Osteoblast (primary cell): ENCODE measurements at regions not wholly inside any gene's neighbourhood (a gene's known extent, or its start where the extent isn't known, plus 50 kb on each side); places are given as distances from the start of the nearest gene placed in this dataset.
"Not testable (repeated sequence)": the region's sequence is repeated elsewhere in the genome, so short reads cannot be mapped to it uniquely, and the experiment has no call there.

ENCODE experiments used
- DNase-seq: peaks from one replicate; pipeline ENCODE4 v3.0.0; 2011; ENCODE audit warnings: low spot score, mixed read lengths; ENCODE audit not compliant: insufficient read length; ENCODE audit errors: missing footprints
- H2AFZ ChIP-seq: 2 replicates; pipeline ENCODE4 v1.6.0; 2011; ENCODE audit warnings: mild to moderate bottlenecking, low read length
- H3K27ac ChIP-seq: 2 replicates; pipeline ENCODE4 v1.5.1; 2011; ENCODE audit warnings: mild to moderate bottlenecking, low read depth, low read length, moderate library complexity
- H3K27me3 ChIP-seq: 2 replicates; pipeline ENCODE4 v1.6.0; 2012; ENCODE audit warnings: mild to moderate bottlenecking, control low read depth, inconsistent platforms, low read length, moderate library complexity; ENCODE audit not compliant: insufficient read depth
- H3K36me3 ChIP-seq: 2 replicates; pipeline ENCODE4 v1.5.1; 2011; ENCODE audit warnings: mild to moderate bottlenecking, low read length, control low read depth, moderate library complexity; ENCODE audit not compliant: insufficient read depth
- H3K4me1 ChIP-seq: 2 replicates; pipeline ENCODE4 v1.5.1; 2011; ENCODE audit warnings: mild to moderate bottlenecking, low read length, control low read depth, moderate library complexity; ENCODE audit not compliant: insufficient read depth
- H3K4me2 ChIP-seq: 2 replicates; pipeline ENCODE4 v1.6.0; 2011; ENCODE audit warnings: mild to moderate bottlenecking, low read length; ENCODE audit not compliant: insufficient read depth
- H3K4me3 ChIP-seq: fragments of 200-600 bp; sonication (generic); 3 replicates; pipeline ENCODE4 v1.5.1; 2012; ENCODE audit warnings: mild to moderate bottlenecking, low read length, inconsistent platforms; ENCODE audit not compliant: insufficient read depth
- H3K79me2 ChIP-seq: 2 replicates; pipeline ENCODE4 v1.6.0; 2012; ENCODE audit warnings: mild to moderate bottlenecking, low read length, control low read depth, inconsistent platforms; ENCODE audit not compliant: insufficient read depth
- H3K9me3 ChIP-seq: 2 replicates; pipeline ENCODE4 v1.5.1; 2011; ENCODE audit warnings: low read depth, low read length, control low read depth
- H4K20me1 ChIP-seq: 2 replicates; pipeline ENCODE4 v1.6.0; 2012; ENCODE audit warnings: mild to moderate bottlenecking, low read length, control low read depth; ENCODE audit not compliant: insufficient read depth
- TF ChIP-seq, protein P1 (sequence below): IDR thresholded peaks from 2 replicates; pipeline ENCODE4 v1.5.1; 2011; ENCODE audit warnings: mild to moderate bottlenecking, low read depth, low read length, moderate library complexity; ENCODE audit errors: extremely low read depth

DNA sequence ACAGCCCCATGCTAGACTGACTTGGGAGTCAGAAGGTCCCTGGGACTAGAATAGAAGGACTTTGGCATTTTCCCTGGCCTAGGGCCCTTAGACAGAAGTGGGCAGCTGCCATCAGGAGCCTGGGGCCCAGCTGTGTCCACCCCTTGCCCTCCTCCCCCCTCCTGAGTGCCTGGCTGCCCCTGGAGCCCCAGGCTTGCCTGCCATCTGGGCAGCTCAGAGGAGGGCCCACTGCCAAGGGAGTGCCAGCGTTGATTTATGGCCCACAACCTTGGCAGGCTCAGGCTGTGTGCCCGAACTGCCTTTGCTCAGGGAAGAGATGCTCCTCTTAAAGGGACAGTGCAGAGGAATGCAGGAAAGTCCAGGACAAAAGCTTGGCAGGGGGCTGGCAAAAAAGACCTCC lies 439.1 kb downstream of the SPATA31A7 start:
- H4K20me1 ChIP-seq, H3K4me1 ChIP-seq, H2AFZ ChIP-seq, H3K4me3 ChIP-seq, H3K9me3 ChIP-seq, H3K79me2 ChIP-seq, H3K36me3 ChIP-seq, H3K27me3 ChIP-seq, H3K27ac ChIP-seq, DNase-seq, H3K4me2 ChIP-seq: not testable (repeated sequence)

DNA sequence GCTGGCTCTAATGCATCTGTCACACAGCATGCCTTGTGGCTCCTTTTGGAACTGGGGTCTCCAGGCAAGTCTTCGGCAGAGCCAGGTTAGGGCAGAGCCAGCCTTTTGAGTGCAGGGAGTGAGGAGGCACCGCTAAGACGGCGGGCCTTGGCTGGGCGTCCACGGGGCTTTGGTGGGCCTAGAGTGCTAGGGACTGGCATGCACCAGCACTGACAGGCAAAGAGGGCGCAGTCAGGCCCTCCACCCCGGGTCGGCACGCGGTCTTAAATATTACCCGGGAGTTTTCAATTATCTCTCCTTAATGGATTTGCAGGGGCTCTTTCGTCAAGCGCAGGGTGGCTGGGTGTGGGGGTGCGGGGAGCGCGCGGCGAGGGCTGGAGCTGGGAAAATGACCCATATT lies 444.4 kb downstream of the SPATA31A7 start:
- no peaks in the 10 kb centered on the region for H3K4me1 ChIP-seq
- no peaks in the 10 kb centered on the region for H3K9me3 ChIP-seq
- no peaks in the 10 kb centered on the region for H3K27me3 ChIP-seq
- H3K27ac ChIP-seq, result no peak overlapping the region
- no peaks in the 10 kb centered on the region for H3K79me2 ChIP-seq
- H3K36me3 ChIP-seq, result no peaks in the 10 kb centered on the region
- no peak overlapping the region for H2AFZ ChIP-seq
- H3K4me2 ChIP-seq, result no peak overlapping the region
- no peaks in the 10 kb centered on the region for H4K20me1 ChIP-seq
- no peak overlapping the region for H3K4me3 ChIP-seq
- DNase-seq, result no peak
- TF ChIP-seq, protein P1, sequence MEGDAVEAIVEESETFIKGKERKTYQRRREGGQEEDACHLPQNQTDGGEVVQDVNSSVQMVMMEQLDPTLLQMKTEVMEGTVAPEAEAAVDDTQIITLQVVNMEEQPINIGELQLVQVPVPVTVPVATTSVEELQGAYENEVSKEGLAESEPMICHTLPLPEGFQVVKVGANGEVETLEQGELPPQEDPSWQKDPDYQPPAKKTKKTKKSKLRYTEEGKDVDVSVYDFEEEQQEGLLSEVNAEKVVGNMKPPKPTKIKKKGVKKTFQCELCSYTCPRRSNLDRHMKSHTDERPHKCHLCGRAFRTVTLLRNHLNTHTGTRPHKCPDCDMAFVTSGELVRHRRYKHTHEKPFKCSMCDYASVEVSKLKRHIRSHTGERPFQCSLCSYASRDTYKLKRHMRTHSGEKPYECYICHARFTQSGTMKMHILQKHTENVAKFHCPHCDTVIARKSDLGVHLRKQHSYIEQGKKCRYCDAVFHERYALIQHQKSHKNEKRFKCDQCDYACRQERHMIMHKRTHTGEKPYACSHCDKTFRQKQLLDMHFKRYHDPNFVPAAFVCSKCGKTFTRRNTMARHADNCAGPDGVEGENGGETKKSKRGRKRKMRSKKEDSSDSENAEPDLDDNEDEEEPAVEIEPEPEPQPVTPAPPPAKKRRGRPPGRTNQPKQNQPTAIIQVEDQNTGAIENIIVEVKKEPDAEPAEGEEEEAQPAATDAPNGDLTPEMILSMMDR, result no peak

DNA sequence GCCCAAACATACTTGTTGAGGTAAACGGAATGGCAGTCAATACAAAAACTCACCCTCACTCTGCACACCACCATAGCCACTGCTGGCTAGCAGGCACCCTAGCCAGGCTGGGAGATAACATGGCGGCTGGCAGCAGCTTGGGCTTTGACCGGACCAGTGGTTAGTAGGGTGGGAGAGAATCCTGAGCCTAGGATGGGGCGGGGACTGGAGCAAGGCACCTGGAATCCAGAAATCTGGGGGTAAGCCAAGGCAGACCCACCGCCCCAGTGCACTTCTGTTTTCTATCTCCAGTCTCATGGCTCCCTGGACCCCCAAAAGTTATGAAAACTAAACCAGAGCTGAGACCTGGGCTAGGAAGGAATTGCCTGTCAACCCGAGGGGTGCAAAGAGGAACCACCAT lies 474.4 kb downstream of the SPATA31A7 start:
- not testable (repeated sequence) for H3K4me1 ChIP-seq, H3K36me3 ChIP-seq, H3K4me2 ChIP-seq, H2AFZ ChIP-seq, H3K79me2 ChIP-seq, H3K4me3 ChIP-seq, H3K27ac ChIP-seq, H3K27me3 ChIP-seq, DNase-seq, H3K9me3 ChIP-seq, H4K20me1 ChIP-seq

DNA sequence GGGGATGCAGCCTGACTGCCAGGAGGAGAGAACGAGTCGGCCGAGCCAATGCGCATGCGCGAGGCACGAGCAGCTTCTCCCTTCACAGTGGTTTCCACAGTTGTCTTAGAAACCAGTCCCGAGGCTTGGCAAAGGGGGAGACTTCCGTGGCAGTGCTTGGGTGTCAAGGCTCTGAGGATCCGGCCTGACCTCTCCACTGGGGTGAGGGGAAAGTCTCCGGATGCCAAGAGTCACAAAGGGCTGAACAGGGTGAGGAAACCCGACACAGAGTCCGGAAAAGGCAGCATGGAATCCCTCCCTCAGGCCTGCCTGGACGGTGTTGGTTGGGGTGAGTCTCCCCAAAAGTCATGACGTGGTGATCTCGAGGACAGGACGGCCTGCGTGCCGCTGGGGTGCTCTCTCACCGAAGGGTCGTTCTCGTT lies 475.5 kb downstream of the SPATA31A7 start:
- H3K4me1 ChIP-seq, result no peaks in the 10 kb centered on the region
- H3K27me3 ChIP-seq, result no peaks in the 10 kb centered on the region
- no peaks in the 10 kb centered on the region for H3K9me3 ChIP-seq
- H3K27ac ChIP-seq, result no peak overlapping the region
- no peaks in the 10 kb centered on the region for H3K36me3 ChIP-seq
- H4K20me1 ChIP-seq, result no peaks in the 10 kb centered on the region
- no peaks in the 10 kb centered on the region for H3K79me2 ChIP-seq
- no peak for DNase-seq
- H3K4me3 ChIP-seq, result no peak overlapping the region
- H3K4me2 ChIP-seq, result no peak overlapping the region
- TF ChIP-seq, protein P1, result no peak
- no peak overlapping the region for H2AFZ ChIP-seq

DNA sequence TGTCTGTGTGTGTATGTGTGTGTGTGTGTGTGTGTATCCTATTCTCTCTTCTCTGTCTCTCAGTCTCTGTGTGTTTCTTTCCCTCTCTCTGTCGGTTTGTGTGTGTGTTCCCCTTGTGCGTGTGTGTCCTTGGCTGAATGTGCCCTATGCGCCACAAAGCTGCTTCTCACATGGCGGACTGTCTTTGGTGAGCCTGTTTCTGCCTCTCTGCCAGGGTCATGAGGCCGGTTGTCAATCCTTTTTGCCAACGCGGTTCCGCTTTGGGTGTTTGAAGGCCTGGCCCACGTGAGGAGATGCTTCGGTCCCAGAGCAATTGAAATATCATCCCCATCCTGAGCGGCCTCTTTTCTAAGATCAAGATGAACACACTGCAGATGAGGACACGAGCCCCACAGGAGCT lies 476.0 kb downstream of the SPATA31A7 start:
- no peak overlapping the region for H3K4me2 ChIP-seq
- no peaks in the 10 kb centered on the region for H3K9me3 ChIP-seq
- H3K36me3 ChIP-seq, result no peaks in the 10 kb centered on the region
- TF ChIP-seq, protein P1, result no peak
- no peaks in the 10 kb centered on the region for H3K79me2 ChIP-seq
- DNase-seq, result no peak
- no peak overlapping the region for H3K4me3 ChIP-seq
- no peaks in the 10 kb centered on the region for H3K4me1 ChIP-seq
- no peak overlapping the region for H3K27ac ChIP-seq
- H4K20me1 ChIP-seq, result no peaks in the 10 kb centered on the region
- H2AFZ ChIP-seq, result no peak overlapping the region
- H3K27me3 ChIP-seq, result no peaks in the 10 kb centered on the region
